IMR-90 (cell line): ENCODE measurements at regions not wholly inside any gene's neighbourhood (a gene's known extent, or its start where the extent isn't known, plus 50 kb on each side); places are given as distances from the start of the nearest gene placed in this dataset.

Experiments
- BHLHE40 ChIP-seq: fragments of 150-350 bp; IDR thresholded peaks from 2 replicates; pipeline ENCODE4 v1.6.1; 2016; ENCODE audit warnings: mild to moderate bottlenecking, low read depth, low read length
- CEBPB ChIP-seq: IDR thresholded peaks from 2 replicates; pipeline ENCODE4 v1.6.1; 2012; ENCODE audit warnings: low read depth, low read length, improper control_type of control experiment
- MAFK ChIP-seq: IDR thresholded peaks from 2 replicates; pipeline ENCODE4 v1.6.1; 2012; ENCODE audit warnings: low read depth, low read length, improper control_type of control experiment
- POLR2A ChIP-seq: IDR thresholded peaks from 2 replicates; pipeline ENCODE4 v1.6.1; 2012; ENCODE audit warnings: mild to moderate bottlenecking, low read depth, low read length
- RCOR1 ChIP-seq: IDR thresholded peaks from 2 replicates; pipeline ENCODE4 v1.6.1; 2012; ENCODE audit warnings: mild to moderate bottlenecking, low read length, improper control_type of control experiment; ENCODE audit not compliant: insufficient replicate concordance
- TF ChIP-seq, protein P1 (sequence below): conservative IDR thresholded peaks from 2 replicates; pipeline ENCODE4 v1.5.1; 2012; ENCODE audit warnings: mild to moderate bottlenecking, low read depth, low read length, improper control_type of control experiment

DNA sequence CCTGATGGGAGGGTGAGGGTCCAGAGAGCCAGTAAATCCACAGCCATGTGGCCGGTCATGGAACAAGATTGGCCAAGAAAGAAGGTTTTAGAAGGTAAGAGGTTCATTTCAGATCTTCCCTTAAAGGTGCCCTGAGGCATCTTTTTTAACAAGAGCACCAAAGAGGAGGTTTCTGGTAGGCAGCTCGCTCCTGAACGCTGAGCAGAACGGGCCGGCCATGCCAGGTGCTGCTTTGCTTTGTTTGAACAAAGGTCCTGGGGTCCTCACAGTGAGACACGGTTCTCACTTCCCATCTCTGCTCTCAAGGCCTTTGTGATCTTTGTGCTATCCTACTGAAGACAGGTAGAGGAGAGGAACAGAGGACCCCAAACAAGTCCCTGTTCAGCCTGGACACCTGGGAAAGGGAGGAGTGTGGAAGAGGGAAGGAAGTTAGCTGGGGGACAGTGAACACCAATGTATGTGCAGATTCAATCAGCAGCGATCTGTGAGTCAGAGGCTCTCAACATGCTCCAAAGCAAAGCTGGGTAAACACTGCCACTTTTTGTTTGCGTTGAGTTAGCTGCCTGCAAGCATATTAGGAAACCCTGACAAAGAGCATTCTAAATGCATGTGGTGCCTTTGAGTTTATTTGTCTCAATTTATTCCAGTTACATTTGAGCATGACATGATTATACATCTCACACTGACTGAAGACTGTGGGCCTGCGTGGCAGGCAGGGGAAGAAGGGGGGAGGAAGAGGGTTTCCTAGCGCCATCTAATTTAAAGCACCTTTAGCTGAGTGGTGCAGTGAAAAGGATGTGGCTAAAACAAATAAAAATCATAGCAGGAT, 102.4 kb downstream of the ASB1 start:
- TF ChIP-seq, protein P1, sequence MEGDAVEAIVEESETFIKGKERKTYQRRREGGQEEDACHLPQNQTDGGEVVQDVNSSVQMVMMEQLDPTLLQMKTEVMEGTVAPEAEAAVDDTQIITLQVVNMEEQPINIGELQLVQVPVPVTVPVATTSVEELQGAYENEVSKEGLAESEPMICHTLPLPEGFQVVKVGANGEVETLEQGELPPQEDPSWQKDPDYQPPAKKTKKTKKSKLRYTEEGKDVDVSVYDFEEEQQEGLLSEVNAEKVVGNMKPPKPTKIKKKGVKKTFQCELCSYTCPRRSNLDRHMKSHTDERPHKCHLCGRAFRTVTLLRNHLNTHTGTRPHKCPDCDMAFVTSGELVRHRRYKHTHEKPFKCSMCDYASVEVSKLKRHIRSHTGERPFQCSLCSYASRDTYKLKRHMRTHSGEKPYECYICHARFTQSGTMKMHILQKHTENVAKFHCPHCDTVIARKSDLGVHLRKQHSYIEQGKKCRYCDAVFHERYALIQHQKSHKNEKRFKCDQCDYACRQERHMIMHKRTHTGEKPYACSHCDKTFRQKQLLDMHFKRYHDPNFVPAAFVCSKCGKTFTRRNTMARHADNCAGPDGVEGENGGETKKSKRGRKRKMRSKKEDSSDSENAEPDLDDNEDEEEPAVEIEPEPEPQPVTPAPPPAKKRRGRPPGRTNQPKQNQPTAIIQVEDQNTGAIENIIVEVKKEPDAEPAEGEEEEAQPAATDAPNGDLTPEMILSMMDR: no peak
- TF ChIP-seq BHLHE40: no peak
- no peak for TF ChIP-seq CEBPB
- TF ChIP-seq RCOR1: no peak
- TF ChIP-seq POLR2A: no peak
- TF ChIP-seq MAFK: no peak
